ENCODE measurements at regions not wholly inside any gene's neighbourhood (a gene's known extent, or its start where the extent isn't known, plus 50 kb on each side); places are given as distances from the start of the nearest gene placed in this dataset.

DNA sequence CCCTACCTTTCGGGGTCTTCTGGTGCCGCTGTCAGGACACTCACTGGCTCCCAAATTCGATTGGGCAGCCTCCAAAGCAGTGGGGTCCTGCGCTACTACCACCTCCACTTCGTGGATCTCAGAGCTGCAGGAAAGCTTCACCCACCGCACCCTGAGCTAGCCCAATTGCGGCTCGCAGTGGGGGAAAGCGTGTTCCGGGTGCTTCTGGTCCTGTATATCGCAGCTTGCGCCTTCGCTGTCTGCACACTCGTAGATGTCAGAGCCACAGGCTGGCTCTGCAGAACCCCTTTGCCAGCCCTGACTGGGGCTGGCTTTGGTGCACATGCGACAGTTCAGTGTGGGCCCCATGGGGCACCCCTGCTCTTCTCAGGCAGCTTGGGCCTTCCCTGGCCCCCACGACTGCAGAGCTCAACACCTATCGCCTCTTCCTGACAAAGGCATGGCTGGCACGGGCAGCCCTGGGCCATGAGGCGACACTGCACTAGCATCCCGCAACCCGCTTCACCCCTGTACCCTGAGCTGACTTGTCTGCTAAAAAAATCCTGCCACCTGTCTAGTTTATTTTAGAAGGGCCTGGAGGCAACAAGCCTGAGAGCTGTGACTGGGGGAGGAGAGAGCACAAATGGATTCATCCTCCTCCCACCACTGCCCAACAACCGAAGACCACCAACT is 78.7 kb upstream of the ABI1 start:
- Mint-ChIP-seq H3K4me1 (no peaks in the 10 kb centered on the region), H3K4me3 (no peak overlapping the region), H3K27ac (peak overlapping the region in 1 of 7 donors; percentile 35), H3K36me3 (no peaks in the 10 kb centered on the region), H3K27me3 (ENCODE audit: low read depth in 3 of 3) (peaks cover 0 to 5% (median 5%) of the 10 kb centered on the region in 3 donors), H3K9me3 (peaks cover 0 to 1% (median 0%) of the 10 kb centered on the region in 7 donors)
- Histone ChIP-seq H3K4me1 (ENCODE audit: control insufficient read depth in 1 of 2, insufficient read depth in 2 of 2, low read length in 2 of 2) (no peaks in the 10 kb centered on the region), H4K20me1 (ENCODE audit: insufficient read depth, low read length) (no peaks in the 10 kb centered on the region), H3K27ac (ENCODE audit: low read depth in 1 of 2, low read length in 2 of 2) (no peak overlapping the region), H2AFZ (ENCODE audit: insufficient read depth, low read depth, low read length, poor library complexity, severe bottlenecking) (no peak overlapping the region), H3K4me2 (replicated peaks; ENCODE audit: extremely low read depth, low read length, poor library complexity, severe bottlenecking) (no peak overlapping the region), H3K79me2 (ENCODE audit: insufficient read depth, low read length) (no peaks in the 10 kb centered on the region), H3K9me3 (replicated peaks in 1 of 2; ENCODE audit: control insufficient read depth in 1 of 2, insufficient read depth in 1 of 2, low read length in 2 of 2) (no peaks in the 10 kb centered on the region), H3K27me3 (ENCODE audit: control insufficient read depth in 2 of 2, insufficient read depth in 2 of 2, low read length in 2 of 2) (no peaks in the 10 kb centered on the region), H3K9ac (ENCODE audit: insufficient read depth, low read length, poor library complexity, severe bottlenecking) (no peak overlapping the region), H3K4me3 (replicated peaks in 1 of 3; ENCODE audit: low read depth in 2 of 3, low read length in 3 of 3) (no peak overlapping the region), H3K36me3 (replicated peaks in 1 of 2; ENCODE audit: control insufficient read depth in 1 of 2, insufficient read depth in 2 of 2, low read length in 2 of 2) (no peaks in the 10 kb centered on the region)
- DNase-seq: no peak
- TF ChIP-seq, protein P1, sequence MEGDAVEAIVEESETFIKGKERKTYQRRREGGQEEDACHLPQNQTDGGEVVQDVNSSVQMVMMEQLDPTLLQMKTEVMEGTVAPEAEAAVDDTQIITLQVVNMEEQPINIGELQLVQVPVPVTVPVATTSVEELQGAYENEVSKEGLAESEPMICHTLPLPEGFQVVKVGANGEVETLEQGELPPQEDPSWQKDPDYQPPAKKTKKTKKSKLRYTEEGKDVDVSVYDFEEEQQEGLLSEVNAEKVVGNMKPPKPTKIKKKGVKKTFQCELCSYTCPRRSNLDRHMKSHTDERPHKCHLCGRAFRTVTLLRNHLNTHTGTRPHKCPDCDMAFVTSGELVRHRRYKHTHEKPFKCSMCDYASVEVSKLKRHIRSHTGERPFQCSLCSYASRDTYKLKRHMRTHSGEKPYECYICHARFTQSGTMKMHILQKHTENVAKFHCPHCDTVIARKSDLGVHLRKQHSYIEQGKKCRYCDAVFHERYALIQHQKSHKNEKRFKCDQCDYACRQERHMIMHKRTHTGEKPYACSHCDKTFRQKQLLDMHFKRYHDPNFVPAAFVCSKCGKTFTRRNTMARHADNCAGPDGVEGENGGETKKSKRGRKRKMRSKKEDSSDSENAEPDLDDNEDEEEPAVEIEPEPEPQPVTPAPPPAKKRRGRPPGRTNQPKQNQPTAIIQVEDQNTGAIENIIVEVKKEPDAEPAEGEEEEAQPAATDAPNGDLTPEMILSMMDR (IDR thresholded peaks at IDR 0.05): no peak
- WGBS (ENCODE audit: insufficient coverage): 95% methylated on average over 19 of the region's 22 CpGs
- intact Hi-C loops (cut with micrococcal nuclease): no loop called here

DNA sequence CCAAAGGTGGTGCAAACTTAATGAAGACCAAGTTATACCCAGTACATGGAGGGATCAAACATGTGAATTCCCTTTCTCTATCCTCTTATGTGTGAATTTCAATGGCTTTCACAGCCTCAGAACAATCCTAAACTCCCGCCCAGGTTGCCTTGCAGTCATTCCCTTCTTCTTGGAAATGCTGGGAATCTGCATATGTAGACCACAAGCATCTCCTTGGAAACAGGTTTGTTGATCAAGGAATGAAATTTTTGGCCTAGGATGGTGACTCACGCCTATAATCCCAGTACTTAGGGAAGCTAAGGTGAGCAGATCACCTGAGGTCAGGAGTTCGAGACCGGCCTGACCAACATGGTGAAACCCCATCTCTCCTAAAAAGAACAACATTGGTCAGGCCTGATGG is 77.8 kb upstream of the ABI1 start:
- intact Hi-C loops (cut with micrococcal nuclease): no loop called here
- no peak overlapping the region for H3K9ac ChIP-seq (ENCODE audit: insufficient read depth, low read length, poor library complexity, severe bottlenecking)
- TF ChIP-seq, protein P1 (IDR thresholded peaks at IDR 0.05): no peak

More for the DNA sequence above, 77.8 kb upstream of the ABI1 start:
- Histone ChIP-seq H3K4me3 (replicated peaks in 1 of 3; ENCODE audit: low read depth in 2 of 3, low read length in 3 of 3) (no peak overlapping the region), H3K9me3 (replicated peaks in 1 of 2; ENCODE audit: control insufficient read depth in 1 of 2, insufficient read depth in 1 of 2, low read length in 2 of 2) (no peaks in the 10 kb centered on the region), H4K20me1 (ENCODE audit: insufficient read depth, low read length) (no peaks in the 10 kb centered on the region), H2AFZ (ENCODE audit: insufficient read depth, low read depth, low read length, poor library complexity, severe bottlenecking) (no peak overlapping the region), H3K4me1 (ENCODE audit: control insufficient read depth in 1 of 2, insufficient read depth in 2 of 2, low read length in 2 of 2) (no peaks in the 10 kb centered on the region), H3K27me3 (ENCODE audit: control insufficient read depth in 2 of 2, insufficient read depth in 2 of 2, low read length in 2 of 2) (no peaks in the 10 kb centered on the region), H3K36me3 (replicated peaks in 1 of 2; ENCODE audit: control insufficient read depth in 1 of 2, insufficient read depth in 2 of 2, low read length in 2 of 2) (no peaks in the 10 kb centered on the region), H3K4me2 (replicated peaks; ENCODE audit: extremely low read depth, low read length, poor library complexity, severe bottlenecking) (no peak overlapping the region), H3K27ac (ENCODE audit: low read depth in 1 of 2, low read length in 2 of 2) (no peak overlapping the region), H3K79me2 (ENCODE audit: insufficient read depth, low read length) (no peaks in the 10 kb centered on the region)
- DNase-seq: no peak
- Mint-ChIP-seq H3K27ac (no peak overlapping the region), H3K36me3 (no peaks in the 10 kb centered on the region), H3K4me1 (no peaks in the 10 kb centered on the region), H3K27me3 (ENCODE audit: low read depth in 3 of 3) (peaks cover 0 to 5% (median 5%) of the 10 kb centered on the region in 3 donors), H3K4me3 (no peak overlapping the region), H3K9me3 (no peaks in the 10 kb centered on the region)
- WGBS (ENCODE audit: insufficient coverage): 100% methylated on average over 3 of the region's 4 CpGs

Measured in CD14-positive monocyte (primary cell).